HG02623 (cell line): ENCODE measurements at regions not wholly inside any gene's neighbourhood (a gene's known extent, or its start where the extent isn't known, plus 50 kb on each side); places are given as distances from the start of the nearest gene placed in this dataset.

ENCODE experiments used
- ATAC-seq: cut with Tn5 transposase; IDR thresholded peaks from one replicate; pipeline ENCODE4 v1.9.1; 2021; ENCODE audit warnings: moderate library complexity; ENCODE audit not compliant: unreplicated experiment

- ATAC-seq = no peak
Measured at GRCh38 chr7:68119411-68119810, 1122.8 kb downstream of the TYW1 start.

- no peak for ATAC-seq
Measured at GRCh38 chr7:68121056-68121455, 1124.4 kb downstream of the TYW1 start.

- ATAC-seq = no peak
Measured at GRCh38 chr7:68121655-68122054, 1125.0 kb downstream of the TYW1 start.

GRCh38 chr7:68122801-68123200 lies 1126.2 kb downstream of the TYW1 start:
- ATAC-seq = no peak

GRCh38 chr7:68125168-68125567 lies 1128.5 kb downstream of the TYW1 start:
- no peak for ATAC-seq

- ATAC-seq = no peak
Measured at GRCh38 chr7:68133045-68133444, 1136.4 kb downstream of the TYW1 start.

DNA sequence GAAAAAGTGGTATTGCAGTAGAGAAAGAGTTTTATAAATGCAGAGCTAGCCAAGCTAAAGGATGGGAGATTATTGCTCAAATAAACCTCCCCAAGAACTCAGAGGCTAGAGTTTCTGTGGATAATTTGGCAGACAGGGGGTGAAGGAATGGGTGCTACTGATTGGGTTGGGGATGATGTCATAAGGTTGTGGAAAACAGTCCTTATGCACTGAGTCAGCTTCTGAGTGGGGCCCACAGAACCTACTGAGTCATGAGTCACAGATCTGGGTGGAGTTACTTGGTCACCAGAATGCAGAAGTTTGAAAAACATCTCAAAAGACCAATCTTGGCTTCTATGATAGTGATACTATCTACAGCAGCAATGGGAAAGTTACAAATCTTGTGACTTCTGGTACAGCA lies 1146.7 kb downstream of the TYW1 start:
- no peak for ATAC-seq

DNA sequence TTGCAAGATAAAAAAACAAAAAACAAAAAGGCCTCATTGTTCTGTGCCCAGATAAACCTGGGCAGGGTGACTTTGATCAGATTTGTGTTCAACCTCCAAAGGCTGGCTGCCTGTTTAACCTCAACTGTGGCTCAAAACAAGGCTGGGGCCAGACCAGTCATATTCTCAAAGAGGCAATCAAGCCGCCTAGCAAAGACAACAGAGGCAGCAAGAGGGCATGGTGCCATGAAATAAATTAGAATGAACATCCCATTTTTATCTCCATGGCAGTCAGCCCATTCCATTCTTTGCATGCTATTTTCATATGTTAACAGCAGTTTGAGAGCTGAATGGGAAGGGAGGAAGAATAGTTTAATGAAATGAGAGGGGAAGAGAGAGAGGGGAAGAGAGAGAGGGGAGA lies 1150.3 kb downstream of the TYW1 start:
- ATAC-seq = no peak

DNA sequence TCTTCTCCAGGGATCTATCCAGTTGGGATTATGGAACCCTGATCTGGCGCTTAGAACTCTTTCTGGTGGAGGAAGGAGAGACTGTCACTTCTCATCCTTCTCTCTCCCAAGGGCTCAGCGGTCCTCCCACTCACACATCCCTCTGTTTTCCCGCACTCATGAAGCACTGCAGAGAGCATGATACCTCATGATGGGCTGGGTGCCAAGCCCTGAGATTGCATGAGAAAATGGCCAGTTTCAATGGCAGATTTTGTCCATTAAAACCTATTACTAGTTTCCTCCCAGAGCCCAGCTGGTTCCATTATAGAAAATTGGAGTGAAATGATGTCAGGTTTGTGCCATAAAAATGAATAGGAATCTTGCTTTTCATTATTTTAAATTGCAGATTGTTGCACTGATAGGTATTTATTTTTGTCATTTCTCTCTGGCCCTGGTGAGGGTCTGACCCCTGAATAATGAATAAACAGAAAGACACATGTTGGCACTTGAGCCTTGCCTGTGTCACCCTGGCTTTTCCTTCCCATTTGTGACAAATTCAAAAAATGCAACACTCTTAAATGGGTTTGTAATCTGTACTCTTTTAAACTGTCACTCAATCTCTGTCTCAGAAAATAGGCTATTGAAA lies 1151.1 kb downstream of the TYW1 start:
- no peak for ATAC-seq

DNA sequence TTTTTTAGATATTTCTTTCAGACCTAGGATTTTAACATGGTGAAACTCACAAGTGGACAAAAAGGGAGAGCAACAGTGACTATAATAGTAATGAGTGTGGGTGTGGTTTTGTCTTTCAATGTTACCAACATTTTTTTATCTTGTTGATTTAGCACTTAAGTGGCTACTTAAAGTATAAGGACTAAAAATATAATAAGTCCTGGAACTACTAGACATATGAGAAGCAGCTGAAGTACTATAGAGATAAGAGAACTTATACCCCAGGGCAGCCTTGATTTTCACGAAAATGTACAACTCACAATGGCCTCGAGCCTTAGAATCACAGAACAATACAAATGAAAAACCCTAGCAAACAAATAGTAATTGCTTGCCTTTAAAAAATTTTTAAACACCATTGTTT lies 1151.8 kb downstream of the TYW1 start:
- ATAC-seq = no peak

GRCh38 chr7:68152205-68152604 lies 1155.6 kb downstream of the TYW1 start:
- ATAC-seq = no peak

DNA sequence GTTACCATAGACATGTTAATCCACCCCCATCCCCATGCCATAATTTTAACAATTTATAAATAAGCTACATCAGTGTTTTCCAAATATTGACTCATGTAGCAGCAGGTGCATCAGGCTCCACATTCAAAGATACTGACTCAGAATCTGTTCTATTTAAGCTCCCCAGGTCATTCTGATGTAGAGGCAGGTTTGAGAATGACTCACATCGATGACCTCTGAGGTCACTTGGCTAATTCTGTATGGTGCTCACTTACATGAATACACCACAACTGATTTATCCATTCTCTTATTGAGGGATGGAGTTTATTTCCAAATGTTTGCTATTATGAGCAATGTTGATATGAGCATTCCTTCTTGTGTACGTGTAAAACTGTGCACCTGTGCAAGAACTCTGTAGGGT lies 1159.0 kb downstream of the TYW1 start:
- ATAC-seq = no peak

GRCh38 chr7:68158686-68159295 lies 1162.2 kb downstream of the TYW1 start:
- ATAC-seq = no peak

- ATAC-seq = no peak
Measured at GRCh38 chr7:68162712-68163111, 1166.1 kb downstream of the TYW1 start.

GRCh38 chr7:68166525-68166924 lies 1169.9 kb downstream of the TYW1 start:
- no peak for ATAC-seq

- ATAC-seq = no peak
Measured at GRCh38 chr7:68173513-68173912, 1176.9 kb downstream of the TYW1 start.

- no peak for ATAC-seq
Measured at GRCh38 chr7:68176974-68177373, 1180.3 kb downstream of the TYW1 start.

DNA sequence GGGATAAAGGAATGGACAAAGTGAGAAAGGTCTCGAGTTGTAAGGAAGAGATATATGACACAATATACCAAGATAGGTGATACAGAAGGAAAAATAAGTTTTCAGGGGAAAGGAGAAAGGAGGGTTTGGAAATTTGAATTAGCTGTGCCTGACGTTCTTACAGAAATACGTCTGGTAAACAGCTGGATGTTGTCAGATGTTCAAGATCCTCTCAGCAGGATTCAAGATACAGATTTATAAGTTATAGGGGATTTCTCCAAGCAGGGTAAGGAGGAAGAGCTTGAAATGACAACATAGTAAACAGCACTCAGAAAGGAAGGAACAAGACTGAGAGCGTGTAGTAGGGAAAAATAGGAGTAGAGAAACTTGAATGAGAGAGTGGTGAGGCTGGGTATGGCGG lies 1184.1 kb downstream of the TYW1 start:
- no peak for ATAC-seq

- ATAC-seq = no peak
Measured at GRCh38 chr7:68183176-68183575, 1186.5 kb downstream of the TYW1 start.

- ATAC-seq = no peak
Measured at GRCh38 chr7:68185631-68186456, 1189.2 kb downstream of the TYW1 start.

DNA sequence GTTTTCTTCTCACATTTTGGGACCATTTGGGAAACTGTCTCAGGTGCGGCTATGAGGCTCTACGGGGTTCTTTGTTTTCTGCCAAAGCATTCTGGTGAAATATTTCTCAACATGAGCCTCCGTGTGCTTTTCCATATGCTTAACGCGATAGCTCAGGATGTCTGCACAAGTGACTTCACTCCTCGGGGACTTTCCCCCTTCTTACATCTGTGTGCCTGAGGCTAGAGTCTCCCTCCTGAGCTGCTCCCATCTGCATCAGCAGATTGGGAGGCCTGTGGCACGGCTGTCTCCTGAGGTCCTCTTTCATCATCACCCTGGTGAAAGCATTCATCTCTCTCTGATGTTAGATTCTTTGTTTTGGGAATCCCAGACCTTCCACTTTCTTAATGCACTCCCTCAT lies 1190.9 kb downstream of the TYW1 start:
- ATAC-seq = no peak

DNA sequence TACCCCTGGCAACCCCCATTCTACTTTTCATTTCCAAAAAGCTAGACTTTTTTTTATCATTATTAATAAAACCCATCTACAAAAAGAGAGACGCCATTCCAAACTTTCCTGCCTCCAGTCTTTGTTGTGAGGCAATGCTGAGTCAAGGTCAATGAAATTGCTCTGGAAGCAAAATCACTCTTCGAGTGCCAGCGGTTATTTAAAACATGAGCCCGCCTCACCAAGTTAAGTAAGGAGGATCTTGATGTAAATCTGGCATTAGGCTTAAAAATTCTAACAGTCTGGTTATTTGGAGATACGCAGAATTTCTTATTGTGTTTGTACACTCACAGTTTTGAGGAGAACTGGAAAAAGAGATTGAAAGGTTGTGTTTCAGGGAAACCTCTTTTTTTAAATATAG lies 1196.3 kb downstream of the TYW1 start:
- no peak for ATAC-seq
